ENCODE measurements at regions not wholly inside any gene's neighbourhood (a gene's known extent, or its start where the extent isn't known, plus 50 kb on each side); places are given as distances from the start of the nearest gene placed in this dataset.
"Not testable (repeated sequence)": the region's sequence is repeated elsewhere in the genome, so short reads cannot be mapped to it uniquely, and the experiment has no call there.

DNA sequence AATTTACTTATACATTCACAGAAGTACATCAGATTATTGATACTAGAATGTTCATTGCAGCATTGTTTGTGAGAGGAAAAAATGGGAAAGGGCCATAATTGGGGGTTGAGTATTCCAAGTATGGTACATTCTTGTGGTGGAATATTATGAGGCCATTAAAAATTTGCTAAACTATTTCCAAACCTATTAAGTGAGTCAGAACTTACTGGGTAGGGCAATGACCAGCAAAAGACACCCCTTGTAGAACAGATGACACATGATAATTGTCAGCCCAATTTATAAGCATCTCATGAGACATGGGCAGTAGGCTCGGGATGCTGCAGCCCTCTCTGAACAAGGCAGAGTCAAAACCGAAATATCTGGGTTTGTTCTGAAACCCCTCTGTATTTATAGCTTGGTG is 192.6 kb upstream of the IL12B start:
- no peak overlapping the region for H3K27ac ChIP-seq
- DNase-seq (ENCODE audit: low read depth in 1 of 2, low spot score in 2 of 2), result no peak
- peaks cover 6% of the 10 kb centered on the region; the same call in 1 of the 2 replicates for H3K4me1 ChIP-seq (replicated peaks)
- H3K36me3 ChIP-seq, result no peaks in the 10 kb centered on the region
- no peaks in the 10 kb centered on the region; the same call in 1 of the 2 replicates for H3K9me3 ChIP-seq (replicated peaks)
- H3K4me3 ChIP-seq, result no peak overlapping the region
- no peaks in the 10 kb centered on the region for H3K27me3 ChIP-seq (replicated peaks)

- H3K36me3 ChIP-seq; H3K27ac ChIP-seq; H3K4me3 ChIP-seq; DNase-seq (ENCODE audit: low read depth in 1 of 2, low spot score in 2 of 2); H3K4me1 ChIP-seq (replicated peaks); H3K9me3 ChIP-seq (replicated peaks); H3K27me3 ChIP-seq (replicated peaks): not testable (repeated sequence)
Observed at GRCh38 chr5:159524279-159524678, 194.0 kb upstream of the IL12B start.

DNA sequence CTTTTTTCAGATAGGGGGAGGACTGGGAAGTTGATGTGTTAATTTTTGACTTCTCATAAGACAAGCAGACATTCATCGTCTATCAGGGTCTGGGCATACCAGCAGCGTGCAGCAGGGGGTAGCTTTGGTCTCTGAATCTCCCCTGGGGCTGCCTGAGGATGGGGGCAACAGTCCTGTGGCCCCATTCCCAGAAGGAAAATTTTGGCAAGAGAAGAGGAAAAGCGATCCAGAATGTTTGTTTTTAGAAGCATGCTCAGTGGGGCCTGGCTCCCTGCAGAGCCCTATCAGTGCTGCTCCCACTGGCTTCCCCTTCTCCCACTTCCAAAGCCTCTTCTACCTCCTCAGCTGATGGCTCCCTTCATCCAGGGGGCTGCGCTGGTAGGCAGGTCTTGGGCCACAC is 194.8 kb upstream of the IL12B start:
- H3K27ac ChIP-seq, result no peak overlapping the region
- no peaks in the 10 kb centered on the region; the same call in 1 of the 2 replicates for H3K9me3 ChIP-seq (replicated peaks)
- no peaks in the 10 kb centered on the region for H3K27me3 ChIP-seq (replicated peaks)
- peaks cover 3% of the 10 kb centered on the region; the same call in 1 of the 2 replicates for H3K4me1 ChIP-seq (replicated peaks)
- peak in 1 of 2 experiments; percentile 28 for DNase-seq (ENCODE audit: low read depth in 1 of 2, low spot score in 2 of 2)
- no peaks in the 10 kb centered on the region for H3K36me3 ChIP-seq
- no peak overlapping the region for H3K4me3 ChIP-seq

GRCh38 chr5:159527546-159528254 is 197.4 kb upstream of the IL12B start:
- peaks cover 7% of the 10 kb centered on the region for H3K4me1 ChIP-seq (replicated peaks)
- no peaks in the 10 kb centered on the region for H3K27me3 ChIP-seq (replicated peaks)
- no peak for DNase-seq (ENCODE audit: low read depth in 1 of 2, low spot score in 2 of 2)

DNA sequence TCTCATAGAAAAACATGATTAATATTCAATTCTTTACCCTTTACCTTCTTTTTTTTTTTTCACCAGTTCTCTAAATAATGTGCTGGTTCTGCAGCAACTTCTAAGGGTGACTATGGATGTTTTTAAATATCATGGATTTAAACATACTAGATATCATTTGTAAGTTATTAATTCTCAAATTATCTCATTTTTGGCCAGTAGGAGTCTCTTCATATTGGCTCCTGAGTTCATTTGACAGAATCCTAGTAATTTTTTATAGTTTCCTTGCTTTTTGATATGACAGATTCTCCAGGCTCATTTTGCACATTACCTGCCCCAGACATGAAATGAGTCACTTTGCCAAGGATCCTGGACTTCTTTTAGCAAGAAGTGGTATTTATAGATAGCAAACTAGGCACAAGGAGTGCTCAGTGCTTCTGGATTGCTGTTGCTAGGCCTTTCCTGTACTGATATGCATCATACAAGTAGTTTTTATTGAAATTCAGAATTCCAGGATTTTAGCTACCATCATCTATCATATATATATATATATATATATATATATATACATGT is 201.3 kb upstream of the IL12B start:
- DNase-seq (ENCODE audit: low read depth in 1 of 2, low spot score in 2 of 2), result no peak
- H3K9me3 ChIP-seq (replicated peaks), result peaks cover 11% of the 10 kb centered on the region
- peaks cover 15% of the 10 kb centered on the region for H3K4me1 ChIP-seq (replicated peaks)
- H3K36me3 ChIP-seq, result no peaks in the 10 kb centered on the region
- no peak overlapping the region for H3K4me3 ChIP-seq
- no peaks in the 10 kb centered on the region for H3K27me3 ChIP-seq (replicated peaks)
- H3K27ac ChIP-seq, result no peak overlapping the region

More at GRCh38 chr5:159527546-159528254, 197.4 kb upstream of the IL12B start:
- H3K4me3 ChIP-seq, result no peak overlapping the region
- H3K9me3 ChIP-seq (replicated peaks), result no peaks in the 10 kb centered on the region
- H3K27ac ChIP-seq, result no peak overlapping the region
- no peaks in the 10 kb centered on the region for H3K36me3 ChIP-seq

GRCh38 chr5:159533197-159533596 is 202.9 kb upstream of the IL12B start:
- Histone ChIP-seq H3K4me3 (no peak overlapping the region), H3K27ac (peak overlapping the region; percentile 59), H3K36me3 (no peaks in the 10 kb centered on the region), H3K9me3 (replicated peaks) (peaks cover 11% of the 10 kb centered on the region), H3K27me3 (replicated peaks) (no peaks in the 10 kb centered on the region), H3K4me1 (replicated peaks) (peaks cover 15% of the 10 kb centered on the region)
- DNase-seq (ENCODE audit: low read depth in 1 of 2, low spot score in 2 of 2), result peak; percentile 70 to 77

GRCh38 chr5:159536166-159536565 is 205.9 kb upstream of the IL12B start:
- no peaks in the 10 kb centered on the region for H3K27me3 ChIP-seq (replicated peaks)
- H3K9me3 ChIP-seq (replicated peaks), result peaks cover 11% of the 10 kb centered on the region
- no peaks in the 10 kb centered on the region for H3K36me3 ChIP-seq
- H3K4me1 ChIP-seq (replicated peaks), result peaks cover 15% of the 10 kb centered on the region
- H3K27ac ChIP-seq, result no peak overlapping the region
- DNase-seq (ENCODE audit: low read depth in 1 of 2, low spot score in 2 of 2), result no peak
- H3K4me3 ChIP-seq, result no peak overlapping the region

- Histone ChIP-seq H3K27me3 (replicated peaks) (no peaks in the 10 kb centered on the region), H3K4me3 (no peak overlapping the region), H3K4me1 (replicated peaks) (peaks cover 15% of the 10 kb centered on the region), H3K27ac (no peak overlapping the region), H3K9me3 (replicated peaks) (peaks cover 11% of the 10 kb centered on the region), H3K36me3 (no peaks in the 10 kb centered on the region)
- DNase-seq (ENCODE audit: low read depth in 1 of 2, low spot score in 2 of 2), result no peak
Observed at GRCh38 chr5:159536646-159537045, 206.4 kb upstream of the IL12B start.

- H3K9me3 ChIP-seq (replicated peaks), result no peaks in the 10 kb centered on the region
- no peaks in the 10 kb centered on the region for H3K27me3 ChIP-seq (replicated peaks)
- no peak for DNase-seq (ENCODE audit: low read depth in 1 of 2, low spot score in 2 of 2)
- no peak overlapping the region for H3K27ac ChIP-seq
- H3K4me1 ChIP-seq (replicated peaks), result peaks cover 11% of the 10 kb centered on the region
- H3K4me3 ChIP-seq, result no peak overlapping the region
- no peaks in the 10 kb centered on the region for H3K36me3 ChIP-seq
Observed at GRCh38 chr5:159539678-159540077, 209.4 kb upstream of the IL12B start.

DNA sequence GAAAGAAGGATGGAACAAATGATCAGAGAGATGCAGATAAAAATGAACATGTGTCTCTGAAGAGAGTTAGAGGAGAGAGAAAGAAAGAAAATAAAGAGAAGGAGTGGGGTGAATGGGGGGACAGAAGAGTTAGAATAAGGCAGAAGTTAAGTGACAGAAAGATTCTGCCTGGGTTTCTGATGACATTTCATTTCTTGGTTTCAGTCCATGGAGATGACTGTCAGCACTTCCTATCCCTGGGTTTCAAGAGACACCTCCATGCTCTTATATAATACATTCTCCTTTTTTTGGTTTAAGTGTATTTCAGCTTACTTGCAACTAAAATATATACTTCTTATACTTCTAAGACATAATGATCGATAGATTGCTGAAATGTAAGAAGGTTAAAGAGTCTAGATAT is 213.0 kb upstream of the IL12B start:
- Histone ChIP-seq H3K36me3 (no peaks in the 10 kb centered on the region), H3K27me3 (replicated peaks) (no peaks in the 10 kb centered on the region), H3K4me1 (replicated peaks) (peaks cover 12% of the 10 kb centered on the region), H3K9me3 (replicated peaks) (peaks cover 6% of the 10 kb centered on the region; the same call in 1 of the 2 replicates), H3K27ac (no peak overlapping the region), H3K4me3 (no peak overlapping the region)
- no peak for DNase-seq (ENCODE audit: low read depth in 1 of 2, low spot score in 2 of 2)

GRCh38 chr5:159545156-159545555 is 214.9 kb upstream of the IL12B start:
- Histone ChIP-seq H3K36me3 (no peaks in the 10 kb centered on the region), H3K27me3 (replicated peaks) (no peaks in the 10 kb centered on the region), H3K4me1 (replicated peaks) (peaks cover 12% of the 10 kb centered on the region), H3K9me3 (replicated peaks) (peaks cover 6% of the 10 kb centered on the region; the same call in 1 of the 2 replicates), H3K4me3 (no peak overlapping the region), H3K27ac (no peak overlapping the region)
- no peak for DNase-seq (ENCODE audit: low read depth in 1 of 2, low spot score in 2 of 2)

DNA sequence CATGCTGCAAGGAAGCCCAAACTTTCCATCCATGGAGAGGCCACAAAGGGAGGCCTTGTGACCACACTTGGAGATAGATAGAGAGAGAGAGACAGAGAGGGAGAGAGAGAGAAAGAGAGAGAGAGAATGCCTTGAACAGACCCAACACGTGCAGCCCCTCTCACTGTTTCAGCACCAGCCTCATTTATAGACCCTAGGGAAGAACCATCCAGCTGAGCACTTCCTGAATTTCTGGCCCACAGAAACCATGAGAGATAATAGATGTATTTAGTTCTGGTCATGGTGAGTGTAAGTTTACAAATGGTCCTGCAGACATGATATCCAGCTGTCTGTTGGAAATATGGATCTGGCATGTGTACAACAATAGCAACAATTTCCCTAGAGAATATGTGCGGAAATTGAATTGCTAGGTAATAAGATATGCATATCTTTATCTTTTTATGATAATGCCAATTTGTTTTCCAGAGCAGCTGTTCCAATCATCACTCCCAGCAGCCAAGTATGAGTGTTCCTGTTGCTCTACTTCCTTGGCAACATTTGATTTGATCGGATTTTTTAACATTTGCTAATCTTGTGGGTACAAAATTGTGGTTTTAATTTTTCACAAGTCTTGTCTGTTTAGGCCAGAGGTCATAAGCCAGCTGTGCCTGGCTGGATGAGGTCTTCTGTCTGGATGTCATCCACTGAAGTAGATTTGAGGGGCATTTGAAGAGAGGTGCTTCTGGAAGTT is 217.3 kb upstream of the IL12B start:
- H3K4me3 ChIP-seq, result no peak overlapping the region
- H3K9me3 ChIP-seq (replicated peaks), result peaks cover 6% of the 10 kb centered on the region; the same call in 1 of the 2 replicates
- no peaks in the 10 kb centered on the region for H3K27me3 ChIP-seq (replicated peaks)
- H3K27ac ChIP-seq, result no peak overlapping the region
- no peak for DNase-seq (ENCODE audit: low read depth in 1 of 2, low spot score in 2 of 2)
- H3K36me3 ChIP-seq, result no peaks in the 10 kb centered on the region
- H3K4me1 ChIP-seq (replicated peaks), result peaks cover 14% of the 10 kb centered on the region

DNA sequence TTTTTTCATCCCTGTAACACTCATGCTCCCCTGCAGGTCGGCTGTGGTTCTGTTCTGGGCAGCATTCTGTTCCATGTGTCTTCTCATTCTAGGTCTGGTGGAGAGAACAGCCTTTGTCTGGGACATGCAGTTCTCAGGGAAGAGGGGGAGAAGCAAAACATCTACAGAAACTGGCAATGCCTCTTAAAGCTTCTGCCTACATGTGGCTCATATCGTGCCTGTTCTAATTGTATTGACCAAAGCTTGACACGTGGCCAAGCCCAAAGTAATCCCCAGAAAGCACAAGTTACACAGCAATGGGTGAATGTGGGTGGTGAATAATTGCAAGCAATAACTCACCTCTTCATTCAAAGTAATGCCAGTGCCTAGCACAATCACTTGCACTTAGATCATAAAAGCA is 218.2 kb upstream of the IL12B start:
- Histone ChIP-seq H3K36me3 (no peaks in the 10 kb centered on the region), H3K4me1 (replicated peaks) (peaks cover 19% of the 10 kb centered on the region), H3K4me3 (no peak overlapping the region), H3K9me3 (replicated peaks) (peaks cover 6% of the 10 kb centered on the region; the same call in 1 of the 2 replicates), H3K27me3 (replicated peaks) (no peaks in the 10 kb centered on the region), H3K27ac (no peak overlapping the region)
- no peak for DNase-seq (ENCODE audit: low read depth in 1 of 2, low spot score in 2 of 2)

DNA sequence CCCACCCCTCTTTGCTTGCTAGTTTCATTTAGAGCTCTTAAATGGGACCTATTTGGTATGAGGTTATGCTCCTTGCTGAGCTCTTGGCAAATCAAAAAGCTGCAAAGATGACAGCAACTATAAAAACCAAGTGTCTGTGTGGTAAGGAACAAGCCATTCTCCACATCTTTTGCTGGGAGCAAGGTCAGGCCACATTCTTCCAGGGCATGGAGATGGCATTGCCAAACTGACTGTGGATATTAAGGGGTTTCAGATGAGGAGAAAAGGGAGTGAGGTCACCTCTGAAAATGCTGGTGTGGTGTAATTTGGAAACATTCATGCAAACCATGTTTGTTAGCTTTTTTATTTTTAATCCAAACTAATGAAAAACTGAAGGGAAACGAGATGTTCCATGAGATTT is 218.8 kb upstream of the IL12B start:
- Histone ChIP-seq H3K9me3 (replicated peaks) (peaks cover 6% of the 10 kb centered on the region; the same call in 1 of the 2 replicates), H3K27ac (no peak overlapping the region), H3K4me1 (replicated peaks) (peaks cover 15% of the 10 kb centered on the region), H3K4me3 (no peak overlapping the region), H3K36me3 (no peaks in the 10 kb centered on the region), H3K27me3 (replicated peaks) (no peaks in the 10 kb centered on the region)
- no peak for DNase-seq (ENCODE audit: low read depth in 1 of 2, low spot score in 2 of 2)

All from SJSA1 (cell line).